ENCODE measurements at regions not wholly inside any gene's neighbourhood (a gene's known extent, or its start where the extent isn't known, plus 50 kb on each side); places are given as distances from the start of the nearest gene placed in this dataset.

DNA sequence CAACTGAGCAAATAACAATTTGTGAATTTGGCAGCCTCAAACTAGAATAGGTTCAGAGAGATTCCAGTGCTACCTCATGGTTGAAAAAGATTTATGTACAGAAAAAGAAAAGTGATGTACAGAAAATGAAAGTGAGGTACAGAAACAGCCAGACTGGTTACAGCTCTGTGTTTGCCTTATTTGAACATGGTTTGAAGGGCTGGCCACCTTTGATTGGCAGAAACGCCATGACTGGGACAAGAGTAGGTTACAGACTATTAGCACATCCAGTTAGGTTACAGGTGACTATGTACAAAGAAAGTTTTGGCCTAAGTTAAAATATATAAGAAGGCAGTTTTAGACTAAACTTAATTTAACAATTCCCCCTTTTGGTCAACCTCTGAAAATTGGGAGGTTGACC, 309.4 kb downstream of the BTG1 start:
- peaks cover 3% of the 10 kb centered on the region for H3K9me3 Mint-ChIP-seq (ENCODE audit: low read depth)
- no peak overlapping the region for H3K4me3 Mint-ChIP-seq (ENCODE audit: unreplicated experiment)
- H3K27me3 Mint-ChIP-seq (ENCODE audit: low read depth) = no peaks in the 10 kb centered on the region
- no peak overlapping the region for H3K27ac Mint-ChIP-seq (ENCODE audit: unreplicated experiment)
- no peaks in the 10 kb centered on the region for H3K4me1 Mint-ChIP-seq (ENCODE audit: low read depth)
- H3K36me3 Mint-ChIP-seq (ENCODE audit: low read depth) = no peaks in the 10 kb centered on the region
- TF ChIP-seq, protein P1, sequence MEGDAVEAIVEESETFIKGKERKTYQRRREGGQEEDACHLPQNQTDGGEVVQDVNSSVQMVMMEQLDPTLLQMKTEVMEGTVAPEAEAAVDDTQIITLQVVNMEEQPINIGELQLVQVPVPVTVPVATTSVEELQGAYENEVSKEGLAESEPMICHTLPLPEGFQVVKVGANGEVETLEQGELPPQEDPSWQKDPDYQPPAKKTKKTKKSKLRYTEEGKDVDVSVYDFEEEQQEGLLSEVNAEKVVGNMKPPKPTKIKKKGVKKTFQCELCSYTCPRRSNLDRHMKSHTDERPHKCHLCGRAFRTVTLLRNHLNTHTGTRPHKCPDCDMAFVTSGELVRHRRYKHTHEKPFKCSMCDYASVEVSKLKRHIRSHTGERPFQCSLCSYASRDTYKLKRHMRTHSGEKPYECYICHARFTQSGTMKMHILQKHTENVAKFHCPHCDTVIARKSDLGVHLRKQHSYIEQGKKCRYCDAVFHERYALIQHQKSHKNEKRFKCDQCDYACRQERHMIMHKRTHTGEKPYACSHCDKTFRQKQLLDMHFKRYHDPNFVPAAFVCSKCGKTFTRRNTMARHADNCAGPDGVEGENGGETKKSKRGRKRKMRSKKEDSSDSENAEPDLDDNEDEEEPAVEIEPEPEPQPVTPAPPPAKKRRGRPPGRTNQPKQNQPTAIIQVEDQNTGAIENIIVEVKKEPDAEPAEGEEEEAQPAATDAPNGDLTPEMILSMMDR (IDR thresholded peaks at IDR 0.05) = no peak
- no peak for DNase-seq (ENCODE audit: low spot score)

DNA sequence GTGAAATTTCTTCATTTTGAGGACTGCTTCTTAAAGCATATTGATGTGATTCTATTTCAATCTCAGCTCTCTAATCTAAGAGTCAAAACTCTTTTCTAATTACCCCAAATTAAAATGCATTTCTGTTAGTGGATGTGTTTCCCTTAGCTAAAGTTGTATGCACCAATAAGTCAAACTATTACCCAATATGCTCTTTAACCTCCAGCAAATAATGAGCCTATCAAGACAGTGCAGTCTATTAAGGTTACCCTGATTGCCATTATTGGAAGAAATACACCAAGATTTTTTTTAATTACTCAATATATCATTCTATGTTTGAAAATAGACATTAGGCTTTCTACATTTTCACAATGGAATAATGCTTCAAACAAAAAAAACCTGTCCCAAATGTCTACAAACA, 310.0 kb downstream of the BTG1 start:
- no peak for DNase-seq (ENCODE audit: low spot score)
- Mint-ChIP-seq H3K9me3 (ENCODE audit: low read depth) (peaks cover 3% of the 10 kb centered on the region), H3K36me3 (ENCODE audit: low read depth) (no peaks in the 10 kb centered on the region), H3K4me1 (ENCODE audit: low read depth) (no peaks in the 10 kb centered on the region), H3K27ac (ENCODE audit: unreplicated experiment) (no peak overlapping the region), H3K4me3 (ENCODE audit: unreplicated experiment) (no peak overlapping the region), H3K27me3 (ENCODE audit: low read depth) (no peaks in the 10 kb centered on the region)
- TF ChIP-seq, protein P1 (IDR thresholded peaks at IDR 0.05) = no peak

DNA sequence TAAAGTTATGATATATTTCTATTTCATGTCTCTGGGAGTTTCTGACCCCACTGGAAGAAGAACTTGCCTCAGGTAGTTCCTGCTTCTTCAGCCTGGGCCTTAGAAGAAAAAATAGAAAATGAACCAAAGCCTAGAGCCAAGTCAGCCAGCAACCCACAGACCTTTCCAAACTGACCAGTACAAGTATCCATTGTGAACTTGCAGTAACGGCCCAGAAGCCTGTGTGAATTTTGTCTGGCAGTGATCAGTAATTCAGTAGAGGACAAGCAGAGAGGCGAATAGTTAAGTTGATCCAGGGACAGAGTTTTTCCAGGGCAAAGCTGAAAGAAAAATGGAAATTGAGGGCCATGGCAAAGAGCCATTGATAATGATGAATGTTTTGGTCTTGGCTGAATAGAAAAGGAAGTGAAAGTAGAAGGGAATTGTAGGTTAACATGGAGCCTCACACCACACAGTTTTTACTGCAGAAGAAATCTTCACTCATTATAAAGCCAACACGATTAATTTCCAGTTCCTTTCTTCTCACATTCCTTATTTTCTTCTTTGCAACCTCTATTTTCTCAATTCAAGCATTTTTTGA, 311.8 kb downstream of the BTG1 start:
- TF ChIP-seq, protein P1 (IDR thresholded peaks at IDR 0.05) = no peak
- Mint-ChIP-seq H3K9me3 (ENCODE audit: low read depth) (peaks cover 6% of the 10 kb centered on the region), H3K36me3 (ENCODE audit: low read depth) (no peaks in the 10 kb centered on the region), H3K4me3 (ENCODE audit: unreplicated experiment) (no peak overlapping the region), H3K27ac (ENCODE audit: unreplicated experiment) (no peak overlapping the region), H3K4me1 (ENCODE audit: low read depth) (no peaks in the 10 kb centered on the region), H3K27me3 (ENCODE audit: low read depth) (no peaks in the 10 kb centered on the region)
- no peak for DNase-seq (ENCODE audit: low spot score)

DNA sequence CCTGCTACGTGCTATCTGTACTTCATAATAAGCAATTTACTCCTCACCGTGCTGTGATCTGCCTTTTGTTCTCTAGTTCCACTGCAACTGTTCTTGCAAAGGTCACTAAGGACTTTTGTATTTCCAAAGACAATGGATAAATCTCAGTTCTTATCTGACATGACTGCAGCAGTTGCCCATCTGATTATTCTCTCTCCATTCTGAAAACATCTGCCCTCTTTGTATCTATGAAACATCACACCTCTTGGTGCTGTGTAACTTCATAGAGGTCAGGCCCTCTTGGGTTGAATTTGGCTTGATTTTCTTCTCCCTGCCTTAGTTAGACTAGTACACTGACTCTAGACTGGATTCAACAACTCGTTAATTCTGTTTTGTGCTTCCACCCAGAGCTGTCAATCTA, 319.6 kb downstream of the BTG1 start:
- no peak overlapping the region for H3K4me3 Mint-ChIP-seq (ENCODE audit: unreplicated experiment)
- DNase-seq (ENCODE audit: low spot score) = no peak
- H3K27ac Mint-ChIP-seq (ENCODE audit: unreplicated experiment) = no peak overlapping the region
- H3K9me3 Mint-ChIP-seq (ENCODE audit: low read depth) = peaks cover 3% of the 10 kb centered on the region
- TF ChIP-seq, protein P1 (IDR thresholded peaks at IDR 0.05) = no peak
- no peaks in the 10 kb centered on the region for H3K4me1 Mint-ChIP-seq (ENCODE audit: low read depth)
- no peaks in the 10 kb centered on the region for H3K27me3 Mint-ChIP-seq (ENCODE audit: low read depth)
- H3K36me3 Mint-ChIP-seq (ENCODE audit: low read depth) = no peaks in the 10 kb centered on the region

DNA sequence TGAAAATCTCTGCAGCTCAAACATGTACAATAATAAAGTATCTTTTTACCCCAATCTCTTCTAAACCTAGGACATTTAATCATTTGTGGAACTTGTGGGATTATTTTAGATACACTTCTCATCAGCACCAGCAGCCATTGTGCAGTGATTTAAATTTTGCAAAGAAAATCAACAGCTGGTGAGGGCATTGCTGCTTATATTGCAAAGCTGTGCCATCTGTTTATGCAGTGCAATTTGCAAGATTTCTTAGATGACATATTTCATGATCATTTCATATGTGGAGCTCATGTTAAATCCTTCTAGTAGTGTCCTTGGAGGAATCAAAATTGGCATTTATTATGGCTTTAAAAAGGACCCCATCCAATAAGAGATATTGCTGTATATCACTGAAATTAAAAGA, 320.7 kb downstream of the BTG1 start:
- peaks cover 4% of the 10 kb centered on the region for H3K9me3 Mint-ChIP-seq (ENCODE audit: low read depth)

More for the DNA sequence above, 320.7 kb downstream of the BTG1 start:
- DNase-seq (ENCODE audit: low spot score) = no peak
- Mint-ChIP-seq H3K27ac (ENCODE audit: unreplicated experiment) (no peak overlapping the region), H3K36me3 (ENCODE audit: low read depth) (no peaks in the 10 kb centered on the region), H3K27me3 (ENCODE audit: low read depth) (no peaks in the 10 kb centered on the region), H3K4me1 (ENCODE audit: low read depth) (no peaks in the 10 kb centered on the region), H3K4me3 (ENCODE audit: unreplicated experiment) (no peak overlapping the region)
- TF ChIP-seq, protein P1 (IDR thresholded peaks at IDR 0.05) = no peak
